A673 (cell line): ENCODE measurements at regions not wholly inside any gene's neighbourhood (a gene's known extent, or its start where the extent isn't known, plus 50 kb on each side); places are given as distances from the start of the nearest gene placed in this dataset.

Source experiments
- CTCF ChIP-seq: fragments of 300-800, 200-600 bp; sonication (generic); conservative IDR thresholded peaks from 2 replicates; pipeline ENCODE4 v1.5.1; 2017; ENCODE audit warnings: low read depth, mild to moderate bottlenecking, antibody characterized with exemption, low read length, moderate library complexity, mixed read lengths
- EZH2 ChIP-seq: fragments of 200-600 bp; sonication (generic); IDR thresholded peaks from 2 replicates; pipeline ENCODE4 v1.6.1; 2017; ENCODE audit warnings: borderline replicate concordance, low read depth, mild to moderate bottlenecking, mixed read lengths, antibody characterized with exemption, low read length; ENCODE audit not compliant: poor library complexity, severe bottlenecking

DNA sequence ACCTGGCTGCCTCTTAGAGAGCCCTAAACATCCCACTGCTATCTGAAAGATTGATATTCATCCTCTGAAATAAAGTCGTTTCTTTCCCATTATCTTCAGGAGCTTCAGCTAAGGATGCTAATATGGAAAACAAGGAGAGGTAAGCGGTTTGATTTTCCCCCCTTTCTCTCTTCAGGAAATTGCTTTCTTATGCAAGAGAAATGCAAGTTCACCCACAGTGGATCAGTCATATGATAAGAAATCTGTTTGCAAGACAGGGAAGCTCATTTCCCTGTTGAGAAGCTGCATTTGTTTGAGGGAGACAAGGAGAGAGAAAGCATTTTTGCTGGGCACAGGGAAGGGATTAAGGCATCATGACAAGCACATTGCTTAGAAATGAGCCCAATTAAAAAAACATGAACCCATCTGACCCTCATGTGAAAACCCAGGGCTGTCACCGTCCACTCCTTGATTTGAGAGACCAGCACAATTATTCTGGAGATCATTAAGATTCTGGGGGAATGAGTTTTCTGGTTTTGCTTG is 53.7 kb upstream of the BOD1 start:
- TF ChIP-seq CTCF (no peak), EZH2 (no peak)
